ENCODE measurements at regions not wholly inside any gene's neighbourhood (a gene's known extent, or its start where the extent isn't known, plus 50 kb on each side); places are given as distances from the start of the nearest gene placed in this dataset.

GRCh38 chr6:14321992-14322772 lies 204.6 kb downstream of the CD83 start:
- no peak for DNase-seq (ENCODE audit: low spot score)
- BruUV-seq (replicated peaks) = no TSS peak
- Histone ChIP-seq H3K9me2 (ENCODE audit: insufficient read depth, low read length) (no peaks in the 10 kb centered on the region), H3K4me1 (ENCODE audit: insufficient read depth, low read length, poor library complexity, severe bottlenecking) (peaks cover 39% of the 10 kb centered on the region), H3K36me3 (ENCODE audit: insufficient read depth, low read length) (no peaks in the 10 kb centered on the region), H3K27ac (ENCODE audit: low read depth, low read length, poor library complexity, severe bottlenecking) (no peak overlapping the region), H3K79me2 (ENCODE audit: insufficient read depth, low read depth, low read length) (no peaks in the 10 kb centered on the region), H3K4me2 (ENCODE audit: low read length) (no peak overlapping the region), H4K20me1 (ENCODE audit: insufficient read depth, low read length) (no peaks in the 10 kb centered on the region), H3K4me3 (ENCODE audit: low read depth, low read length, poor library complexity, severe bottlenecking) (no peak overlapping the region), H3K9me3 (ENCODE audit: low read length) (no peaks in the 10 kb centered on the region), H2AFZ (ENCODE audit: low read length) (no peak overlapping the region)
- intact Hi-C loops (cut with micrococcal nuclease; ENCODE audit: unreplicated experiment) = no loop called here
- POLR2A ChIA-PET = interaction anchor here (0.9 to 2.1 kb wide), 5 partner anchors 14 to 477 kb away, joined by 3 to 6 read pairs (median 3); no protein-coding TSS in a partner anchor
- TF ChIP-seq CTCF (conservative IDR thresholded peaks at IDR 0.05; ENCODE audit: low read length) = no peak
- TF ChIP-seq EZH2phosphoT487 (IDR thresholded peaks at IDR 0.05; ENCODE audit: borderline replicate concordance, low read depth, low read length) = no peak
- CTCF ChIA-PET (ENCODE audit: unreplicated experiment) = interaction anchor here (1.1 kb wide), 1 partner anchor 57 kb away, joined by 6 read pairs; no protein-coding TSS in a partner anchor

DNA sequence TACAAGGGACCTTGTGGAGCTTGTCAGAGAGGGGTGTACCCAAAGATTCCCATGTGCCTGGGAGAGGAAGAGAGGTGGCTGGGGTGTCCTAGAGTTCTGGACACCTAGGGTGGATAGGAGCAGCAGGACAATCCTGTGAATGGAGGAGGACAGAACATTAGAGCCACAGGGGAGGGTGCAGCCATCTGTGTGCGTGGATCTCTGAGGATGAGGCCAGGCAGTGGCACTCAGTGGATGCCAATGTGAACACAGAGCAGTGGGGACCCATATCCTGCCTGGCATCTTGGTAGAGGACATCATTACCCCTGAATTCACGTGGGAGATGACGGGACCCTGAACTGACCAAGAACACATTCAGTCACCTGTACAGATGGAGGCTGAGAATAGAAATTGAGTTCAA lies 205.3 kb downstream of the CD83 start:
- no peaks in the 10 kb centered on the region for H4K20me1 ChIP-seq (ENCODE audit: insufficient read depth, low read length)
- no peak for DNase-seq (ENCODE audit: low spot score)
- no peak overlapping the region for H3K4me3 ChIP-seq (ENCODE audit: low read depth, low read length, poor library complexity, severe bottlenecking)
- H3K4me2 ChIP-seq (ENCODE audit: low read length) = no peak overlapping the region
- no peak for TF ChIP-seq EZH2phosphoT487 (IDR thresholded peaks at IDR 0.05; ENCODE audit: borderline replicate concordance, low read depth, low read length)
- TF ChIP-seq CTCF (conservative IDR thresholded peaks at IDR 0.05; ENCODE audit: low read length) = no peak
- no peak overlapping the region for H3K27ac ChIP-seq (ENCODE audit: low read depth, low read length, poor library complexity, severe bottlenecking)
- CTCF ChIA-PET (ENCODE audit: unreplicated experiment) = interaction anchor here (1.1 kb wide), 1 partner anchor 58 kb away, joined by 6 read pairs; no protein-coding TSS in a partner anchor
- no peaks in the 10 kb centered on the region for H3K9me2 ChIP-seq (ENCODE audit: insufficient read depth, low read length)
- H3K4me1 ChIP-seq (ENCODE audit: insufficient read depth, low read length, poor library complexity, severe bottlenecking) = peaks cover 33% of the 10 kb centered on the region
- intact Hi-C loops (cut with micrococcal nuclease; ENCODE audit: unreplicated experiment) = no loop called here
- H3K36me3 ChIP-seq (ENCODE audit: insufficient read depth, low read length) = no peaks in the 10 kb centered on the region
- BruUV-seq (replicated peaks) = no TSS peak
- H2AFZ ChIP-seq (ENCODE audit: low read length) = no peak overlapping the region
- POLR2A ChIA-PET = interaction anchor here (0.6 to 1.6 kb wide), 3 partner anchors 24 to 364 kb away, joined by 3 to 8 read pairs (median 3); no protein-coding TSS in a partner anchor
- H3K79me2 ChIP-seq (ENCODE audit: insufficient read depth, low read depth, low read length) = no peaks in the 10 kb centered on the region
- no peaks in the 10 kb centered on the region for H3K9me3 ChIP-seq (ENCODE audit: low read length)

DNA sequence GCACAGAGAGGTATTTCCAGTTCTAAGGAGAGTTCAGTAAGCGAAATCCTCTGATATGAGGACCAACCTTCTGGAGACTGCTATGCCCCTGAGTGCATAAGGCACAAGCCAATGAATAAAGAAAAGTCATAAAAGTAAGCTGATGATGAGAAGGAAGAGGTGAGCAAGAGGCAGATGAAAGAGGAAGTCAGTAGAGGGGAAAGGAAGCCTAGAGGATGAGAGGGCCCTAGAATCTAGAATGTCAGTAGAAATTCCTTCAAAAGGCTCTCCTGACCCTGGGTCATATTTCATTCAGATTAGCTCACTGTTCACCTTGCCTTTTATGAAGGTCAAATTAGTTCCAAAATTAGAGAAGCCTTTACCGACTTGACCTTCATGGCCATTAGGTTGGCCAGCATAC lies 209.2 kb downstream of the CD83 start:
- no peaks in the 10 kb centered on the region for H3K9me3 ChIP-seq (ENCODE audit: low read length)
- no peak overlapping the region for H3K4me2 ChIP-seq (ENCODE audit: low read length)
- no peak for TF ChIP-seq EZH2phosphoT487 (IDR thresholded peaks at IDR 0.05; ENCODE audit: borderline replicate concordance, low read depth, low read length)
- TF ChIP-seq CTCF (conservative IDR thresholded peaks at IDR 0.05; ENCODE audit: low read length) = no peak
- no peaks in the 10 kb centered on the region for H3K36me3 ChIP-seq (ENCODE audit: insufficient read depth, low read length)
- no peaks in the 10 kb centered on the region for H3K79me2 ChIP-seq (ENCODE audit: insufficient read depth, low read depth, low read length)
- CTCF ChIA-PET (ENCODE audit: unreplicated experiment) = no interaction called here
- H3K9me2 ChIP-seq (ENCODE audit: insufficient read depth, low read length) = no peaks in the 10 kb centered on the region
- H3K4me1 ChIP-seq (ENCODE audit: insufficient read depth, low read length, poor library complexity, severe bottlenecking) = peaks cover 6% of the 10 kb centered on the region
- H3K27ac ChIP-seq (ENCODE audit: low read depth, low read length, poor library complexity, severe bottlenecking) = no peak overlapping the region
- no peak for DNase-seq (ENCODE audit: low spot score)
- no peak overlapping the region for H3K4me3 ChIP-seq (ENCODE audit: low read depth, low read length, poor library complexity, severe bottlenecking)
- intact Hi-C loops (cut with micrococcal nuclease; ENCODE audit: unreplicated experiment) = no loop called here
- POLR2A ChIA-PET = no interaction called here
- H4K20me1 ChIP-seq (ENCODE audit: insufficient read depth, low read length) = no peaks in the 10 kb centered on the region
- no peak overlapping the region for H2AFZ ChIP-seq (ENCODE audit: low read length)
- no TSS peak for BruUV-seq (replicated peaks)
